Heart left ventricle (tissue), 16 donors: ENCODE measurements at regions not wholly inside any gene's neighbourhood (a gene's known extent, or its start where the extent isn't known, plus 50 kb on each side); places are given as distances from the start of the nearest gene placed in this dataset.

ENCODE experiments used
- ATAC-seq, 4 donors: fragments of 200-7000 bp; cut with Tn5 transposase; one replicate each; pipeline ENCODE4 v1.9.1; 2020 to 2022; ENCODE audit warnings: moderate library complexity in 4 of 4, mild to moderate bottlenecking in 3 of 4, moderate number of reproducible peaks in 1 of 4
- DNase-seq, 5 donors: peaks; one replicate each; pipeline ENCODE4 v3.0.0-alpha.2; 2020
- H3K27ac ChIP-seq, 12 donors: fragments of 200-600 bp; sonication (generic) in 4 of 12; one replicate each; pipeline versions ENCODE4 v1.5.0 to v1.8.0; 2016 to 2022; ENCODE audit warnings: mild to moderate bottlenecking in 2 of 12
- H3K27me3 ChIP-seq, 9 donors: fragments of 200-600 bp; sonication (generic) in 2 of 9; one replicate each; pipeline versions ENCODE4 v1.5.1 to v1.8.0; 2016 to 2022; ENCODE audit warnings: mild to moderate bottlenecking in 3 of 9
- H3K36me3 ChIP-seq, 9 donors: fragments of 200-600 bp; sonication (generic) in 2 of 9; one replicate each; pipeline versions ENCODE4 v1.5.0 to v1.8.0; 2018 to 2022; ENCODE audit warnings: mild to moderate bottlenecking in 2 of 9
- H3K4me1 ChIP-seq, 12 donors: fragments of 200-600 bp; sonication (generic) in 4 of 12; one replicate each; pipeline versions ENCODE4 v1.5.0 to v1.8.0; 2016 to 2022; ENCODE audit warnings: mild to moderate bottlenecking in 3 of 12
- H3K4me3 ChIP-seq, 12 donors: fragments of 200-600 bp; sonication (generic) in 4 of 12; one replicate each; pipeline versions ENCODE4 v1.5.0 to v1.8.0; 2017 to 2022; ENCODE audit warnings: mild to moderate bottlenecking in 9 of 12, moderate library complexity in 4 of 12
- H3K9me3 ChIP-seq, 12 donors: fragments of 200-600 bp; sonication (generic) in 4 of 12; one replicate each; pipeline versions ENCODE4 v1.5.0 to v1.8.0; 2016 to 2022; ENCODE audit warnings: mild to moderate bottlenecking in 1 of 12
- POLR2A ChIP-seq, 2 donors: fragments of 450-650 bp; IDR thresholded peaks; one replicate each; pipeline ENCODE4 v1.6.1; 2017; ENCODE audit warnings: antibody characterized with exemption in 2 of 2, mild to moderate bottlenecking in 2 of 2, moderate library complexity in 2 of 2
- WGBS, 4 donors: extraction: QIAGEN DNeasy Blood & Tissue Kit in 2 of 4; methylation state at CpG; one replicate each; pipeline versions ENCODE4 v1.1.5 to v1.1.7; 2013 to 2018; 5-methylcytosine and 5-hydroxymethylcytosine counted together
- intact Hi-C, 10 donors: fragments of 100-400 bp; cut with DNase I; formaldehyde crosslinking; loops; one replicate each; pipeline versions ENCODE4 v1.11.1 to v1.14.2; 2022
- TF ChIP-seq, protein P1 (sequence below), 12 donors: fragments of 200-600 bp; sonication (generic) in 4 of 12; IDR thresholded peaks; one replicate each; pipeline versions ENCODE4 v1.5.0 to v1.8.0; 2018 to 2022; ENCODE audit warnings: antibody characterized with exemption in 12 of 12, mild to moderate bottlenecking in 5 of 12
- donor health status: ischemic (EF 13 %, LVEDD 7.1; RV severe dilation, severe dysfunction).
- donor health status: healthy with polysubstance abuse.
- donor health status: DM: no; HTN: yes; CAD: no.
- donor health status: DM: no; HTN: no; CAD: no.
- donor health status: ischemic (EF 25% LVEDD 6.9; RV normal size, moderate dysfunction).
- donor health status: ischemic (EF 25% LVEDD 5.7; RV mildly dilated, moderate dysfunction).
- donor health status: healthy.
- donor health status: DM: yes; HTN: yes; CAD: no.
- donor health status: ischemic (EF 35%, LVEDD 5.7; RV mildly dilated, moderate dysfunction).
- donor health status: nonischemic (EF 11% LVEDD 7.7; RV severe dilation, severe dysfunction).
- donor health status: DM: yes; HTN: yes; CAD: no.
- donor health status: PGD.
- donor health status: ischemic (EF 29% LVEDD 5.4; RV normal size, mild dysfunction).
- donor health status: nonischemic (EF 23%, LVEDD 6.1; RV moderate dilation, normal function).

DNA sequence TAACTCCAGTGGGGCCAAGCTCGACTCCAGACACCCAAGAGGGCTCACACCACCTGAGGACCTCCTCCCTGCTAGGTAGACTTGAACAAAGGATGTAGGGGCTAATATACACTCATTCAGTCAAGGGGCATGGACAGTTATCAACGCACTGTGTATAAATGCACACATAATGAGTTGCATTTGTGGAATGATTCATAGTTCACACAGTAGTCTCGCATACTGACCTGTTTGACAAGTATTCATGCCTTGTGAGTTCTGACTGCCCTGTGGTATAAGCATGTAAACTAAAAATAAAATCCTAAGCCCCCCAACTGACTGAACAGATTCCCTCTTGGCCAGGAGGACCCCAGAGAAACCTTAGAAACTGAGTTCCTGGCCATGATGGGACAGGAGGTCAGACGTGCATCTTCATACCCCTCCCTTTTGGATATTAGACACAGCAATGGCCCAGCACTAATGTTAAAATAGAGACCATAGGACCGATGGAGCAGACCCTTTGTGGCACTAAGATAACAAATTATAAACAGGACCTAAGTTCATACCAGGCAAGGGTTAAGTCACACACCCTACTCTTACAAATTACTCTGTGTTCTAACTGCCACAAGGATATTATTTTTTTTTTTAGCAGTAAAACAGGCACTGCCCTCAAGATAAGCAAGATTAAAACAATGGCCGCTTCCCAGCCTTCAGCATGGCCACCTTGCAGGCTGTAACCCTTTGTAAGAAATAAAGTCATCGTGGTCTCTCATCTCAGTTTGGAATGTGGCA lies 124.4 kb downstream of the TTLL2 start:
- Histone ChIP-seq H3K36me3 (no peaks in the 10 kb centered on the region), H3K4me1 (no peaks in the 10 kb centered on the region), H3K27me3 (no peaks in the 10 kb centered on the region), H3K4me3 (no peak overlapping the region), H3K9me3 (no peaks in the 10 kb centered on the region), H3K27ac (no peak overlapping the region)
- DNase-seq, result no peak
- 77 to 90% (median 79%) methylated on average over 7 of the region's 7 CpGs for WGBS, 4 donors
- TF ChIP-seq, protein P1, sequence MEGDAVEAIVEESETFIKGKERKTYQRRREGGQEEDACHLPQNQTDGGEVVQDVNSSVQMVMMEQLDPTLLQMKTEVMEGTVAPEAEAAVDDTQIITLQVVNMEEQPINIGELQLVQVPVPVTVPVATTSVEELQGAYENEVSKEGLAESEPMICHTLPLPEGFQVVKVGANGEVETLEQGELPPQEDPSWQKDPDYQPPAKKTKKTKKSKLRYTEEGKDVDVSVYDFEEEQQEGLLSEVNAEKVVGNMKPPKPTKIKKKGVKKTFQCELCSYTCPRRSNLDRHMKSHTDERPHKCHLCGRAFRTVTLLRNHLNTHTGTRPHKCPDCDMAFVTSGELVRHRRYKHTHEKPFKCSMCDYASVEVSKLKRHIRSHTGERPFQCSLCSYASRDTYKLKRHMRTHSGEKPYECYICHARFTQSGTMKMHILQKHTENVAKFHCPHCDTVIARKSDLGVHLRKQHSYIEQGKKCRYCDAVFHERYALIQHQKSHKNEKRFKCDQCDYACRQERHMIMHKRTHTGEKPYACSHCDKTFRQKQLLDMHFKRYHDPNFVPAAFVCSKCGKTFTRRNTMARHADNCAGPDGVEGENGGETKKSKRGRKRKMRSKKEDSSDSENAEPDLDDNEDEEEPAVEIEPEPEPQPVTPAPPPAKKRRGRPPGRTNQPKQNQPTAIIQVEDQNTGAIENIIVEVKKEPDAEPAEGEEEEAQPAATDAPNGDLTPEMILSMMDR (IDR thresholded peaks at IDR 0.05), result no peak
- no peak for TF ChIP-seq POLR2A (IDR thresholded peaks at IDR 0.05)
- intact Hi-C loops, result no loop called here
- no peak for ATAC-seq

DNA sequence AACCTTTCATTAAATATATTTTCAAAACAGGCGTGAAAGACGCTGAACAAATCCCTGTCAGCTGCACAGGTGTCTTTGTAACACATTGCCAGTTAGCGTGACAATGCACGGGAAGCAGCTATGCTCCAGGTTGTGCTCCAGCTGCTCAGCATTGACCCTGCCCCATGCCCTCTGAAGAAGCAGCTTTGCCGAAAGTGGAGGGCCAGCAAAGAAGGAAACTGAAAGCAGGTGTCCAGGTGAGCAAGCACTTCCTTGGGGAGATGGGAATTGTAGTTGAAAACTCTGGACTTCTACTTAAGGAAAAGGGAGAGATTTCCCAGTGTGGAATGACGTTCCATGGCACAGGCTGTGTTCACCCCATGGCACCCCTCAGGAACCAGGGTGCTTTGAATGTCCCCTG lies 125.7 kb downstream of the TTLL2 start:
- no peak for DNase-seq
- intact Hi-C loops, result no loop called here
- no peaks in the 10 kb centered on the region for H3K27me3 ChIP-seq
- WGBS, 4 donors, result 87 to 96% (median 89%) methylated on average over 6 of the region's 6 CpGs
- TF ChIP-seq, protein P1 (IDR thresholded peaks at IDR 0.05), result no peak
- no peak for TF ChIP-seq POLR2A (IDR thresholded peaks at IDR 0.05)
- H3K4me1 ChIP-seq, result peaks cover 0 to 4% (median 0%) of the 10 kb centered on the region in 12 donors
- no peak overlapping the region for H3K27ac ChIP-seq
- no peaks in the 10 kb centered on the region for H3K36me3 ChIP-seq
- no peak overlapping the region for H3K4me3 ChIP-seq
- ATAC-seq, result no peak
- no peaks in the 10 kb centered on the region for H3K9me3 ChIP-seq

DNA sequence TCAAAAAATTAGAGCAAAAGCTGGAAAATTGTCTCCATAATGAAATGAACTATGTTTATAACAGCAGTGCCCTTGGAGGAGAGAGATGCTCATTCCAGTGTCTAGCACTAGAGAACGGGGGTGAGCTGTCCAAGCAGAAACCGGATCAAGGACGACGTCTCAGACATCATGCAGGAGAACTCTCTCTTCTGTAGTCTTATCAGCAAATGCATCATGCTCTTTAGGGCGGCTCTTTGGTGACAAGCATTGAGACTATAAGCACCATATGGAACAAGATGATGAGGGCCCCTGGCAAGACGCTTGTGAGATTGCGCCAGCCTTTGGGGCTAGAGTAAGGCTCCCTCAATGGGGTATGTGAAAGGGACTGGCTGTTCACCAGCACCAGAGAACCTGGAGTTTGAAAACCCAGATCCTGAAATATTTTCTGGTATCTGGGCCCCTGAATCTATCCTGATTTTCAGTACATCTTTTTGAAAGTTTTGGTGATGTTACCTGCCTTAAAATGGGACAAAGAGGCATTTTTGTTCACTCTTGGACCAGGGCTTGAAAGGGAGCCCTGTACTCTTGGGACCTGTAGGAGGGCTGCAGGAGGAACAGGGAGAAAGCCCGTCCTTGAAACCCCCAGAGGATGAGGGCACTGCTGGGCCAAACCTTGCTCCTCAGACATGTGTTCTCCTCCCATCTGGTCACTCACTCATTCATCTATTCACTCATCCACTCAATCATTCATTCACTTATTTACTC lies 127.6 kb downstream of the TTLL2 start:
- Histone ChIP-seq H3K4me1 (peaks cover 0 to 4% (median 0%) of the 10 kb centered on the region in 12 donors), H3K4me3 (no peak overlapping the region), H3K9me3 (no peaks in the 10 kb centered on the region), H3K27ac (no peak overlapping the region), H3K36me3 (no peaks in the 10 kb centered on the region), H3K27me3 (peaks cover 0 to 7% (median 0%) of the 10 kb centered on the region in 9 donors)
- intact Hi-C loops, result no loop called here
- ATAC-seq, result no peak
- no peak for DNase-seq
- TF ChIP-seq POLR2A (IDR thresholded peaks at IDR 0.05), result no peak
- WGBS, 4 donors, result 83 to 92% (median 86%) methylated on average over 8 of the region's 8 CpGs

DNA sequence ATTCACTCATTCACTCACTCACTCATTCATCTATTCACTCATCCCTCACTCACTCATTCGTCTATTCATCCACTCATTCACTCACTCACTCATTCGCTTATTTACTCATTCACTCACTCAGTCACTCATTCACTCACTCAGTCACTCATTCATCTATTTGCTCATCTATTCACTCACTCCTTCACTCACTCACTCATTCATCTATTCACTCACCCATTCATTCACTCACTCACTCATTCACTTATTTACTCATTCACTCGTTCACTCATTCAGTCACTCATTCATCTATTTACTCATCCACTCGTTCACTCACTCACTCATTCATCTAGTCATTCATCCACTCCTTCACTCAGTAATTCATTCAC lies 128.2 kb downstream of the TTLL2 start:
- intact Hi-C loops, result no loop called here
- H3K27ac ChIP-seq, result no peak overlapping the region
- peaks cover 0 to 10% (median 0%) of the 10 kb centered on the region in 9 donors for H3K27me3 ChIP-seq
- TF ChIP-seq, protein P1 (IDR thresholded peaks at IDR 0.05), result no peak
- no peak for TF ChIP-seq POLR2A (IDR thresholded peaks at IDR 0.05)
- no peaks in the 10 kb centered on the region for H3K36me3 ChIP-seq
- no peak for ATAC-seq
- no peak for DNase-seq
- 94 to 97% (median 95%) methylated on average over 4 of the region's 4 CpGs for WGBS, 4 donors
- H3K4me3 ChIP-seq, result no peak overlapping the region
- no peaks in the 10 kb centered on the region for H3K9me3 ChIP-seq
- H3K4me1 ChIP-seq, result peaks cover 0 to 4% (median 0%) of the 10 kb centered on the region in 12 donors
